HEK293T (cell line): ENCODE measurements at regions not wholly inside any gene's neighbourhood (a gene's known extent, or its start where the extent isn't known, plus 50 kb on each side); places are given as distances from the start of the nearest gene placed in this dataset.

Experiments
- ARNT ChIP-seq: fragments of 450-650 bp; IDR thresholded peaks from 2 replicates; pipeline ENCODE4 v1.6.1; 2017; ENCODE audit warnings: mild to moderate bottlenecking
- BHLHE40 ChIP-seq: fragments of 450-650 bp; IDR thresholded peaks from 2 replicates; pipeline ENCODE4 v1.6.1; 2016; ENCODE audit warnings: mild to moderate bottlenecking, moderate library complexity, borderline replicate concordance
- ELF4 ChIP-seq: fragments of 450-650 bp; IDR thresholded peaks from 2 replicates; pipeline ENCODE4 v1.6.1; 2017; ENCODE audit warnings: antibody characterized with exemption
- FOXA1 ChIP-seq: fragments of 450-650 bp; IDR thresholded peaks from 2 replicates; pipeline ENCODE4 v1.6.1; 2016; ENCODE audit warnings: mild to moderate bottlenecking
- FOXK2 ChIP-seq: fragments of 450-650 bp; IDR thresholded peaks from 2 replicates; pipeline ENCODE4 v1.6.1; 2016; ENCODE audit warnings: mild to moderate bottlenecking
- FOXM1 ChIP-seq: fragments of 450-650 bp; IDR thresholded peaks from 2 replicates; pipeline ENCODE4 v1.6.1; 2017; ENCODE audit warnings: mild to moderate bottlenecking, borderline replicate concordance
- HDGF ChIP-seq: fragments of 450-650 bp; IDR thresholded peaks from 2 replicates; pipeline ENCODE4 v1.6.1; 2017; ENCODE audit warnings: antibody characterized with exemption, borderline replicate concordance
- L3MBTL2 ChIP-seq: fragments of 450-650 bp; conservative IDR thresholded peaks from 2 replicates; pipeline ENCODE4 v1.6.1; 2016; ENCODE audit warnings: mild to moderate bottlenecking
- LEF1 ChIP-seq: fragments of 450-650 bp; IDR thresholded peaks from 2 replicates; pipeline ENCODE4 v1.6.1; 2017; ENCODE audit warnings: mild to moderate bottlenecking, borderline replicate concordance
- SP1 ChIP-seq: fragments of 450-650 bp; IDR thresholded peaks from 2 replicates; pipeline ENCODE4 v1.6.1; 2017
- SUZ12 ChIP-seq: fragments of 450-650 bp; IDR thresholded peaks from 2 replicates; pipeline ENCODE4 v1.6.1; 2016; ENCODE audit warnings: mild to moderate bottlenecking
- TARDBP ChIP-seq: fragments of 450-650 bp; IDR thresholded peaks from 2 replicates; pipeline ENCODE4 v1.6.1; 2016
- ZNF384 ChIP-seq: fragments of 450-650 bp; IDR thresholded peaks from 2 replicates; pipeline ENCODE4 v1.6.1; 2016
- TF ChIP-seq, protein P1 (sequence below): fragments of 450-650 bp; IDR thresholded peaks from 2 replicates; pipeline ENCODE4 v1.6.1; 2016

GRCh38 chr5:114839360-114839759 lies 330.3 kb downstream of the TRIM36 start:
- TF ChIP-seq FOXK2: no peak
- TF ChIP-seq SP1: no peak
- TF ChIP-seq, protein P1, sequence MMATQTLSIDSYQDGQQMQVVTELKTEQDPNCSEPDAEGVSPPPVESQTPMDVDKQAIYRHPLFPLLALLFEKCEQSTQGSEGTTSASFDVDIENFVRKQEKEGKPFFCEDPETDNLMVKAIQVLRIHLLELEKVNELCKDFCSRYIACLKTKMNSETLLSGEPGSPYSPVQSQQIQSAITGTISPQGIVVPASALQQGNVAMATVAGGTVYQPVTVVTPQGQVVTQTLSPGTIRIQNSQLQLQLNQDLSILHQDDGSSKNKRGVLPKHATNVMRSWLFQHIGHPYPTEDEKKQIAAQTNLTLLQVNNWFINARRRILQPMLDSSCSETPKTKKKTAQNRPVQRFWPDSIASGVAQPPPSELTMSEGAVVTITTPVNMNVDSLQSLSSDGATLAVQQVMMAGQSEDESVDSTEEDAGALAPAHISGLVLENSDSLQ: no peak
- no peak for TF ChIP-seq L3MBTL2
- no peak for TF ChIP-seq TARDBP
- TF ChIP-seq FOXM1: no peak
- no peak for TF ChIP-seq LEF1
- TF ChIP-seq ZNF384: no peak
- no peak for TF ChIP-seq FOXA1
- no peak for TF ChIP-seq ARNT
- TF ChIP-seq ELF4: no peak
- no peak for TF ChIP-seq HDGF
- TF ChIP-seq BHLHE40: no peak
- no peak for TF ChIP-seq SUZ12
